Dermis blood vessel endothelial cell (primary cell): ENCODE measurements at regions not wholly inside any gene's neighbourhood (a gene's known extent, or its start where the extent isn't known, plus 50 kb on each side); places are given as distances from the start of the nearest gene placed in this dataset.
"Not testable (repeated sequence)": the region's sequence is repeated elsewhere in the genome, so short reads cannot be mapped to it uniquely, and the experiment has no call there.

Source experiments
- DNase-seq: peaks from one replicate; pipeline ENCODE4 v3.0.0; 2010

DNA sequence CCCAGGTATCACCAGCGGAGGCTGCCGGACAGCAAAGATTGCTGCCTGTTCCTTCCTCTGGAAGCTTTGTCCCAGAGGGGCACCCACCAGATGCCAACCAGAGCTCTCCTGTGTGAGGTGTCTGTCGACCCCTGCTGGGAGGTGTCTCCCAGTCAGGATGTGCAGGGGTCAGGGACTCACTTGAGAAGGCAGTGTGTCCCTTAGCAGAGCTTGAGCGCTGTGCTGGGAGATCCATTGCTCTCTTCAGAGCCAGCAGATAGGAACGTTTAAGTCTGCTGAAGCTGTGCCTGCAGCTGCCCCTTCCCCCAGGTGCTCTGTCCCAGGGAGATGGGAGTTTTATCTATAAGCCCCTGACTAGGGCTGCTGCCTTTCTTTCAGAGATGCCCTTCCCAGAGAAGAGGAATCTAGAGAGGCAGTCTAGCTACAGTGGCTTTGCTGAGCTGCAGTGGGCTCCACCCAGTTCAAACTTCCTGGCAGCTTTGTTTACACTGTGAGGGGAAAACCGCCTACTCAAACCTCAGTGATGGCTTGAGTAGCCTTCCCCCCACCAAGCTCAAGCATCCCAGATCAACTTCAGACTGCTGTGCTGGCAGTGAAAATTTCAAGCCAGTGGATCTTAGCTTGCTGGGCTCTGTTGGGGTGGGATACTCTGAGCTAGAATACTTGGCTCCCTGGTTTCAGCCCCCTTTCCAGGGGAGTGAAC is 253.7 kb downstream of the SPATA31A6 start:
- not testable (repeated sequence) for DNase-seq

GRCh38 chr9:42442680-42443079 is 259.2 kb downstream of the SPATA31A6 start:
- DNase-seq, result not testable (repeated sequence)

GRCh38 chr9:42443414-42443813 is 260.0 kb downstream of the SPATA31A6 start:
- DNase-seq, result not testable (repeated sequence)

DNA sequence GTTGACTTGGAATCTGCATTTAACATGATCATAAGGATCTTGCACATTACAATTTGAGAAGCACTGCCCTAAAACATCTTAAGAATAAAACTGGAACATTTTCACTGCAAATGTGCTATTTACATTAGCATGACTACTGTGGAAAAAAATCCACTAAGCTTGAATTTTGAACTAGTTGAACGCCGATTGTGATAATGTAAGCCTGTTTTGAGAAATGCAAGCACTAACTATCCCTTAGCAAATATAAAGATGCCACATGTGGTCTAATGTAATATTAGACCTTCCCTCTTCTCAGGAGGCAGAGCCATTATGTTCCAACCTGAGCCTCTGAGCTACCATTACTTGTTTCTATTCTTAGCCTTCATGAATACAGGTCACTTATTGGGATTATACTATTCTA is 278.0 kb downstream of the SPATA31A6 start:
- not testable (repeated sequence) for DNase-seq

DNA sequence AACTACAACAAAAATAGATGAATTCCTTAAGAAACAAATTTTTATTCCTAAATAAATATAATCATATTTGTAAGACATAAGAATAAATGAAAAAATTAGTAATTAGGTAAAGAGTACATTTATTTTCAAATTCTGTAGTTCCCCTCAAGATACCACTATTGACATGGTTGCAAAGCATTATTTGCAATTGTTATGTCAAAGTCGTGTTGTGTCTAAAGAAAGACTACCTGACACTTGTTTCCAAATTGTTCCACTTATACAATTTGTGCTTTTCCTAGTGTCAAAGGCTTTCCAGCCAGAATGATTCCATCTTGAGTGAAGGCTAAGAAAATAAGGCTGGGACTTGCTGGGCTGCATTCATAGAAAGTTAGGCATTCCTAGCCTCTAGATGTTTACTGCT is 278.4 kb downstream of the SPATA31A6 start:
- not testable (repeated sequence) for DNase-seq

GRCh38 chr9:42463981-42464380 is 280.5 kb downstream of the SPATA31A6 start:
- not testable (repeated sequence) for DNase-seq

DNA sequence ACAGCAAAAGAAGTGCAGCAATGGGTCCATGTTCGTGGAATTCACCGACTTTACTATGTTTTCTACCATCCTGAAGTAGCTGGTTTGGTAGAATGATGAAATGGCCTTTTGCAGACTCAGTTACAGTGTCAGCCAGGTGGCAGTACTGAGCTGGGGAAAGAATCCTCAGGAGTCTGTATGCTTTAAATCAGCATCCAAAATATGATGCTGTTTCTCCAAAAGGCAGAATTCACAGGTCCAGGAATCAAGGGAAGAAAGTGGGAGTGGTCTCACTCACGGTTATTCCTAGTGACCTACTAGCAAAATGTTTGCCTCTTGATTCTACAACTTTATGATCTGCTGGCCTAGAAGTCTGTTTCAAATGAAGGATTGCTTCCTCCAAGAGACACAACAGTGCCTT is 287.1 kb downstream of the SPATA31A6 start:
- peak; percentile 32 for DNase-seq

- DNase-seq, result peak; percentile 4
Observed at GRCh38 chr9:42490989-42491388, 307.5 kb downstream of the SPATA31A6 start.

GRCh38 chr9:42502620-42503264 is 319.3 kb downstream of the SPATA31A6 start:
- not testable (repeated sequence) for DNase-seq

GRCh38 chr9:42508111-42508510 is 324.7 kb downstream of the SPATA31A6 start:
- not testable (repeated sequence) for DNase-seq

DNA sequence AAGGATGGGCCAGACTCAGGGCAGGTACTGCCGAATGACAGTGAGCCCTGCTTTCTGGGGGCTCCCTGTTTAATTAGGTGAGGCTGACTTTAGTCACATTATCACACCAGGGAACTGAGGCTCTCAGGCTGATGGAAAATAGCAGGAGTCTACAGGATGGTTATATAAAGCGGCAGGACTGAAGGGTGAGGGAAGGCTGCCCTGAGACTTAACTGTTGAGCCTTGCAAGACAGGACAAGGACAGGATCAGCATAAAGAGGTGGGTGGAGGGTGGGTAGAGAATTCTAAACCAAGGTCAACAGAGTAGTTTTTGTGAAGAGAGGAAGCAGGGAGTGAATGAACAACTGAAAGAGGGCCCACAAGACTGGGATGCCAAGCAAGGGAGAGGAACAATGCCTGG is 330.1 kb downstream of the SPATA31A6 start:
- DNase-seq, result not testable (repeated sequence)

DNA sequence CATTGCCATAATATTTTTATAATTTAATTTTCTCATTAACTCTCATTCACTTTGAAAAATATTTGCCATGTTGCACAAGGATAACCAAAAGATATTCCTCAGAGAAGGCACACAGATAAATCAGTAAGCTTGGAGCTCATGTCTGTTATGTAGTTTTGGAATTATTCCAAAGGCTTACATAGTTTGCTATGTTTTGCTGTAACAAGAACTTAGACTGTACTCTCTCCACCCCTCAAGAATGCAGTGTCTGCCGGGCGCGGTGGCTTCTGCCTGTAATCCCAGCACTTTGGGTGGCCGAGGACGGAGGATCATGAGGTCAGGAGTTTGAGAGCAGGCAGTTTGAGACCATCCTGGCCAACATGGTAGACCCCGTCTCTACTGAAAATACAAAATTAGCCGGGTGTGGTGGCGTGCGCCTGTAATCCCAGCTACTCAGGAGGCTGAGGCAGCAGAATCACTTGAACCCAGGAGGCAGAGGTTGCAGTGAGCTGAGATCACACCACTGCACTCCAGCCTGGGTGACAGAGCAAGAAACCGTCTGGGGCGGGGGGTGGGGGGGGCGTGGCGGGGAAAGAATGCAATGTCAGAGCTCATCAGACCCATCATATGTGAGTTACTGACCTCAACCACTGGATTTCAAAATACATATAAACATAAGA is 351.0 kb downstream of the SPATA31A6 start:
- not testable (repeated sequence) for DNase-seq

DNA sequence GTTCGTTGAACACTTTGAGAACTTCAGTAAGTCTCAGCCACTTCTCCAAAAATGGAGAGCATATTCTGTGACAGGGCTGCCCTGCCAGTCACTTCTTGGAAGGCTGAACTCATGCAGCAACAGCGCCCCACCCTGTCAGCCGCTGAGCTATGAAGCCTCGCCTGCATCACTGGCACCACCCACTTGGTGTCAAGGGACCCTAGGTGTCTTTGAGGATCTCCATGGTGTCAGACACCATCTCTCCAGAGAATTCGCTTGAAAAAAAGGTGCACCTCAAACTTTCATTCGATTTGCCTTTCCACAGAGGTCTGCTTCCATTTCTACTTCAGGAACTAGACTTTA is 351.5 kb downstream of the SPATA31A6 start:
- peak; percentile 60 for DNase-seq

- DNase-seq, result not testable (repeated sequence)
Observed at GRCh38 chr9:42550789-42551357, 367.4 kb downstream of the SPATA31A6 start.

- not testable (repeated sequence) for DNase-seq
Observed at GRCh38 chr9:42568530-42568929, 385.1 kb downstream of the SPATA31A6 start.

DNA sequence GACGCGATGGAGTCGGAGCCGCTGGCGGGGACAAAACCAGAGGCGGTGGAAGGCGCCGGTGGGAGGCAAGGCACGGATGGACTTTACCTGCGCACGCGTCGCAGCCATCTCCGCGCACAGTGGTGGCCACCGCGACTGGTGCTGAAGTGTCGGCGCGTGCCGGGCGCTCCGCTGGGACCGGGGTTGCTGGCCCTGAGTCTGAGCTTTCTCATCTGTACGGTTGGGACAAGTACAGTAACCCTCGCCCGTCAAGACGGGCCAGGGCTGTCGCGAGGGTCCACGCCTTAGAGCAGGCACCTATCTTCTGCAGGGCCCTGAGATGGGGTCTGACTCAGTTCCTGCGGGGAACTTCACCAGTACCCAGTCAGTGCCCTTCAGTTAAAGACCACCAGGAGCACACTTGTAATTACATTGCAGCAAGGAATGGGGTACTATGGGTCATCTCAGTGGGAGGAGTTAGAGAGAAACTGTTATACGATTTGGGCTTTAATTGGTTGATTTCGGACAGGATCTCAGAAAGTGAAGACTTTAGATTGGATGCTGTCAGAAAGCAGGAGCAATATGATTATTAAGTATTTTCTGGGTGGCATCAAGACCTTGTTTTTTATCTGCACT is 385.6 kb downstream of the SPATA31A6 start:
- DNase-seq, result not testable (repeated sequence)

- not testable (repeated sequence) for DNase-seq
Observed at GRCh38 chr9:42577851-42578250, 394.4 kb downstream of the SPATA31A6 start.
